K562 (cell line): ENCODE measurements at regions not wholly inside any gene's neighbourhood (a gene's known extent, or its start where the extent isn't known, plus 50 kb on each side); places are given as distances from the start of the nearest gene placed in this dataset.
A peak's percentile ranks its signal among the peaks of the same experiment; 100 is the strongest.

ENCODE experiments used
- ATAC-seq: fragments of 200-7000 bp; cut with Tn5 transposase; 3 replicates; pipeline ENCODE4 v1.9.1; 2020; ENCODE audit warnings: moderate library complexity
- BruUV-seq: library from RNA; stranded (reverse); fragments of 400-500 nt; replicated peaks from 2 replicates; lab custom pipeline; 2021; lab: Mats Ljungman, UMichigan
- CTCF ChIA-PET: fragments of 300-600 bp; formaldehyde crosslinking; extraction: SDS; loops from one replicate; lab custom pipeline; 2021; ENCODE audit warnings: low intra/inter-chr PET ratio; lab: Yijun Ruan, JAX
- POLR2A ChIA-PET: fragments of 300-600, 350-650 bp; sonication (Branson Sonifier 250); formaldehyde crosslinking; extraction: SDS; loops from one replicate; lab custom pipeline; 2021; ENCODE audit warnings: antibody characterized with exemption, inconsistent platforms; lab: Yijun Ruan, JAX
- DNase-seq, 4 experiments: peaks; one replicate each; pipeline versions ENCODE4 v3.0.0 to v3.0.0-alpha.2; 2011 to 2018; ENCODE audit warnings: low spot score in 3 of 4, mixed read lengths in 3 of 4; ENCODE audit errors: extremely low read depth in 1 of 4
- FAIRE-seq: peaks from 2 replicates; lab custom pipeline; 2011; peaks lifted over from hg19 to GRCh38; lab: Jason Lieb, UNC
- H2AFZ ChIP-seq: 2 replicates; pipeline ENCODE4 v1.6.0; 2011; ENCODE audit warnings: low read depth, low read length, control low read depth, inconsistent platforms
- H3K27ac ChIP-seq: fragments of 200-600 bp; 3 replicates; pipeline ENCODE4 v1.8.0; 2011; ENCODE audit warnings: low read depth, mild to moderate bottlenecking, control low read depth, inconsistent platforms, low read length, moderate library complexity, mixed read lengths; ENCODE audit errors: extremely low read depth
- H3K27me3 ChIP-seq, 2 experiments: fragments of 300-600 bp in 1 of 2; 2 replicates in 1 of 2; 3 replicates in 1 of 2; pipeline versions ENCODE4 v1.6.0 to v1.8.0; 2011; ENCODE audit warnings: inconsistent platforms in 2 of 2, low read length in 2 of 2, mild to moderate bottlenecking in 1 of 2, mixed read lengths in 1 of 2, moderate library complexity in 1 of 2; ENCODE audit not compliant: control insufficient read depth in 2 of 2, insufficient read depth in 2 of 2
- H3K36me3 ChIP-seq: fragments of 300-600 bp; 3 replicates; pipeline ENCODE4 v1.8.0; 2011; ENCODE audit warnings: mild to moderate bottlenecking, low read length, inconsistent platforms; ENCODE audit not compliant: control insufficient read depth, insufficient read depth
- H3K4me1 ChIP-seq, 2 experiments: fragments of 200-600 bp in 1 of 2; replicated peaks in 1 of 2; 2 replicates in 1 of 2; 3 replicates in 1 of 2; pipeline versions ENCODE4 v1.5.1 to v1.8.0; 2011; ENCODE audit warnings: inconsistent platforms in 2 of 2, low read length in 2 of 2, mild to moderate bottlenecking in 1 of 2, mixed read lengths in 1 of 2, moderate library complexity in 1 of 2; ENCODE audit not compliant: control insufficient read depth in 2 of 2, insufficient read depth in 2 of 2
- H3K4me2 ChIP-seq: 2 replicates; pipeline ENCODE4 v1.6.1; 2011; ENCODE audit warnings: low read length, control low read depth, inconsistent platforms, mixed read lengths; ENCODE audit not compliant: insufficient read depth
- H3K4me3 ChIP-seq: fragments of 200-600 bp; sonication (generic), shearing (Covaris generic); 2 replicates; pipeline ENCODE4 v1.5.1; 2016; ENCODE audit warnings: control low read depth, inconsistent platforms
- H3K79me2 ChIP-seq: fragments of 200-600 bp; 3 replicates; pipeline ENCODE4 v1.8.0; 2011; ENCODE audit warnings: low read length, inconsistent platforms; ENCODE audit not compliant: control insufficient read depth, insufficient read depth
- H3K9ac ChIP-seq, 2 experiments: 2 replicates each; pipeline versions ENCODE4 v1.6.0 to v1.6.1; 2011; ENCODE audit warnings: low read depth in 2 of 2, low read length in 2 of 2, control low read depth in 1 of 2, inconsistent platforms in 1 of 2, mild to moderate bottlenecking in 1 of 2, mixed read lengths in 1 of 2; ENCODE audit not compliant: insufficient read depth in 1 of 2
- H3K9me1 ChIP-seq: one replicate; pipeline ENCODE4 v1.6.0; 2011; ENCODE audit warnings: inconsistent platforms, mild to moderate bottlenecking, low read length, moderate library complexity; ENCODE audit not compliant: control insufficient read depth, insufficient read depth
- H3K9me3 ChIP-seq: replicated peaks from 2 replicates; pipeline ENCODE4 v1.5.1; 2011; ENCODE audit warnings: low read depth, low read length, inconsistent platforms; ENCODE audit not compliant: control insufficient read depth, insufficient read depth
- H4K20me1 ChIP-seq: replicated peaks from 2 replicates; pipeline ENCODE4 v1.6.1; 2011; ENCODE audit warnings: low read length, inconsistent platforms, mixed read lengths; ENCODE audit not compliant: control insufficient read depth, insufficient read depth
- CEBPB ChIP-seq: fragments of 450-650 bp; IDR thresholded peaks from 2 replicates; pipeline ENCODE4 v1.6.1; 2016; ENCODE audit warnings: missing genetic modification characterization, missing compliant biosample characterization
- CEBPG ChIP-seq, 3 experiments: fragments of 200-800 bp in 1 of 3; sonication (Bioruptor generic) in 1 of 3; sonication (generic) in 1 of 3; formaldehyde crosslinking in 1 of 3; IDR thresholded peaks in 2 of 3; conservative IDR thresholded peaks in 1 of 3; 2 replicates each; pipeline versions ENCODE4 v1.6.1 to v1.8.0; 2016 to 2022; ENCODE audit warnings: missing compliant biosample characterization in 2 of 3, missing genetic modification characterization in 2 of 3, mild to moderate bottlenecking in 1 of 3, missing genetic modification reagents in 1 of 3
- DNMT1 ChIP-seq: fragments of 450-650 bp; IDR thresholded peaks from 2 replicates; pipeline ENCODE4 v1.6.1; 2016; ENCODE audit warnings: antibody characterized with exemption, mild to moderate bottlenecking
- KLF16 ChIP-seq: IDR thresholded peaks from 2 replicates; pipeline ENCODE4 v1.6.1; 2016; ENCODE audit warnings: antibody characterized with exemption
- POLR2AphosphoS2 ChIP-seq: IDR thresholded peaks from 2 replicates; pipeline ENCODE4 v1.6.1; 2012; ENCODE audit warnings: low read length, improper control_type of control experiment
- SETDB1 ChIP-seq: IDR thresholded peaks from one replicate; pipeline ENCODE4 v1.6.1; 2012; ENCODE audit warnings: low read length, control low read depth, inconsistent platforms
- SRSF3 ChIP-seq: fragments of 200-400 bp; formaldehyde crosslinking; IDR thresholded peaks from 2 replicates; pipeline ENCODE4 v1.6.1; 2016; ENCODE audit warnings: mild to moderate bottlenecking, low read length, moderate library complexity; ENCODE audit not compliant: insufficient read depth
- STAG1 ChIP-seq: sonication (generic); formaldehyde crosslinking; IDR thresholded peaks from 2 replicates; pipeline ENCODE4 v1.5.0; 2020; ENCODE audit warnings: missing genetic modification reagents, borderline replicate concordance
- ZNF134 ChIP-seq: fragments of 250-450 bp; sonication (Bioruptor Pico); conservative IDR thresholded peaks from 2 replicates; pipeline ENCODE4 v1.4.0; 2020
- ZNF282 ChIP-seq: sonication (generic); formaldehyde crosslinking; IDR thresholded peaks from 2 replicates; pipeline ENCODE4 v1.8.1; 2023; ENCODE audit warnings: missing genetic modification reagents
- ZNF311 ChIP-seq: fragments of 250-450 bp; sonication (Bioruptor Pico); IDR thresholded peaks from 2 replicates; pipeline ENCODE4 v1.4.0; 2020; ENCODE audit warnings: mild to moderate bottlenecking, moderate library complexity
- WGBS: fragments of 100-300 bp; shearing (Covaris generic); methylation state at CpG from one replicate; pipeline ENCODE4 v1.1.6; 2016; ENCODE audit warnings: low coverage, mixed read lengths; ENCODE audit not compliant: insufficient coverage; ENCODE audit errors: missing lambda C conversion rate; 5-methylcytosine and 5-hydroxymethylcytosine counted together
- in situ Hi-C: fragments of 300-500 bp; cut with MboI; formaldehyde crosslinking; loops from 4 replicates; pipeline ENCODE4 v1.15.0; 2018; ENCODE audit warnings: inconsistent platforms, mixed read lengths
- intact Hi-C: fragments of 100-400 bp; cut with micrococcal nuclease; formaldehyde crosslinking; loops from 2 replicates; pipeline ENCODE4 v1.14.2; 2022
- TF ChIP-seq, protein P1 (sequence below): fragments of 450-650 bp; formaldehyde crosslinking; IDR thresholded peaks from 2 replicates; pipeline ENCODE4 v1.4.0; 2020; ENCODE audit warnings: mild to moderate bottlenecking, mixed read lengths
- TF ChIP-seq, protein P2 (sequence below): fragments of 450-650 bp; IDR thresholded peaks from 2 replicates; pipeline ENCODE4 v1.6.1; 2018; ENCODE audit warnings: mild to moderate bottlenecking, low read depth; ENCODE audit not compliant: partially characterized antibody

DNA sequence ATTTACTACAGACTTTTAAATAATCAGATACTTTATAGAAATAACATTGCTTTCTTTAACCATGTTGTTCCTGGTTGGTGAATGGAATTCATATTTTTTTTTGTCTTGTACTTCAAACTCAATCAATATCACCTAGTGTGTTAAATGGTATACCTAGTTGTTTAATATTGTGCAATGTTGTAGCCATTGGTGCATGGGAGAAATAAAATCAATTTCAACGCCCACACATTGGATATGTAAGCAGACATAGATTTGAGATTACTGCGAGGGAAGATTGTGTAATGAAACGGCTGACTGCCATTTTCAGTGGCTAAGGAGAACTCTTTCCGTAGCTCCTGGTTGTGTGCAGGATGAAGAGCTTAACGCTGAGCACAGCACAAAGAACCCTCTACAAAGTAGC, 626.1 kb downstream of the TMEM182 start:
- H3K4me2 ChIP-seq: no peak overlapping the region
- no peaks in the 10 kb centered on the region for H3K36me3 ChIP-seq
- H3K27me3 ChIP-seq: no peaks in the 10 kb centered on the region
- no peaks in the 10 kb centered on the region for H3K4me1 ChIP-seq
- FAIRE-seq: no peak
- no peak overlapping the region for H3K9ac ChIP-seq
- POLR2A ChIA-PET: no interaction called here
- DNase-seq: no peak
- H3K79me2 ChIP-seq: no peaks in the 10 kb centered on the region
- intact Hi-C loops: no loop called here
- in situ Hi-C loops: no loop called here
- H2AFZ ChIP-seq: no peak overlapping the region
- TF ChIP-seq DNMT1 (no peak), CEBPB (tag) (peak; percentile 50; the same call in 1 of the 2 replicates), KLF16 (no peak), CEBPG (CRISPR knock-in tag; IDR thresholded peaks at IDR 0.05) (no peak), CEBPG (tag; conservative IDR thresholded peaks at IDR 0.05 in 1 of 2, IDR thresholded peaks at IDR 0.05 in 1 of 2) (peak in 1 of 2 experiments; percentile 47; a peak in 1 of 4 replicates)
- TF ChIP-seq, all 486 proteins: peak for 2
- BruUV-seq: no TSS peak
- ATAC-seq: no peak
- Histone ChIP-seq H4K20me1 (no peaks in the 10 kb centered on the region), H3K4me3 (no peak overlapping the region), H3K9me1 (no peaks in the 10 kb centered on the region), H3K27ac (no peak overlapping the region), H3K9me3 (0 out of 2 replicates have a peak, but pooled peaks cover under 1% of the 10 kb centered on the region)
- CTCF ChIA-PET: no interaction called here
- 10% methylated on average over 5 of the region's 5 CpGs for WGBS

DNA sequence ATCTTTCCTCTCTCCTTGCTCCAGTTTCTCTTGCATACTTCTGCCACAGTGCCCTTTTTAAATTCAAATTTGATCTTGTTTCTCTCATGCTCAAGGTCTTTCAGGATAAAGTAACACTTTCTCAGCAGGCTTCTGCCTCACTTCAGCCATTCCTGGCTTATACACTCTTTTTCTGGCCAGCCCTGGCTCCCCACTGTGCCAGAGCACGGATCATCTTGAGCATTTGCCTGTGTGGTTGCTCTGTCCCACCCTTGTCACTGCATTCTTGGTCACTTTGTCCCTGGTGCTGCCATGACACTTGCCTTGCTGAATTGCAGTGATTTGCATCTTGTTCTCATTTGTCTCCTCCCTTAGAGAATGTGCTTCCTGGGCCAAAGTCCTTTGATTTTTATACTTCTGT, 634.3 kb downstream of the TMEM182 start:
- no peaks in the 10 kb centered on the region; a peak in 1 of 5 replicates for H3K4me1 ChIP-seq
- 0% methylated on average over 1 of the region's 1 CpG for WGBS
- DNase-seq: no peak
- ChIA-PET CTCF (no interaction called here), POLR2A (interaction anchor here (0.6 kb wide), 1 partner anchor 164 kb away, joined by 4 read pairs; no protein-coding TSS in a partner anchor)
- no peaks in the 10 kb centered on the region for H3K27me3 ChIP-seq
- no peak for FAIRE-seq
- H3K79me2 ChIP-seq: no peaks in the 10 kb centered on the region
- H3K36me3 ChIP-seq: no peaks in the 10 kb centered on the region
- H2AFZ ChIP-seq: no peak overlapping the region
- no peaks in the 10 kb centered on the region for H3K9me3 ChIP-seq
- BruUV-seq: no TSS peak
- intact Hi-C loops (no loop called here), in situ Hi-C loops (no loop called here)
- ATAC-seq: no peak
- no peak overlapping the region for H3K4me2 ChIP-seq
- H3K4me3 ChIP-seq: no peak overlapping the region
- no peak overlapping the region for H3K27ac ChIP-seq
- no peaks in the 10 kb centered on the region for H3K9me1 ChIP-seq
- H4K20me1 ChIP-seq: no peaks in the 10 kb centered on the region
- H3K9ac ChIP-seq: no peak overlapping the region
- TF ChIP-seq STAG1 (no peak), ZNF282 (CRISPR knock-in tag) (no peak), SRSF3 (no peak), ZNF311 (no peak), POLR2AphosphoS2 (no peak), SETDB1 (no peak), ZNF134 (CRISPR knock-in tag) (no peak)
- TF ChIP-seq, protein P1, sequence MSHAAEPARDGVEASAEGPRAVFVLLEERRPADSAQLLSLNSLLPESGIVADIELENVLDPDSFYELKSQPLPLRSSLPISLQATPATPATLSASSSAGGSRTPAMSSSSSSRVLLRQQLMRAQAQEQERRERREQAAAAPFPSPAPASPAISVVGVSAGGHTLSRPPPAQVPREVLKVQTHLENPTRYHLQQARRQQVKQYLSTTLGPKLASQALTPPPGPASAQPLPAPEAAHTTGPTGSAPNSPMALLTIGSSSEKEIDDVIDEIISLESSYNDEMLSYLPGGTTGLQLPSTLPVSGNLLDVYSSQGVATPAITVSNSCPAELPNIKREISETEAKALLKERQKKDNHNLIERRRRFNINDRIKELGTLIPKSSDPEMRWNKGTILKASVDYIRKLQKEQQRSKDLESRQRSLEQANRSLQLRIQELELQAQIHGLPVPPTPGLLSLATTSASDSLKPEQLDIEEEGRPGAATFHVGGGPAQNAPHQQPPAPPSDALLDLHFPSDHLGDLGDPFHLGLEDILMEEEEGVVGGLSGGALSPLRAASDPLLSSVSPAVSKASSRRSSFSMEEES (CRISPR knock-in tag): no peak
- TF ChIP-seq, protein P2, sequence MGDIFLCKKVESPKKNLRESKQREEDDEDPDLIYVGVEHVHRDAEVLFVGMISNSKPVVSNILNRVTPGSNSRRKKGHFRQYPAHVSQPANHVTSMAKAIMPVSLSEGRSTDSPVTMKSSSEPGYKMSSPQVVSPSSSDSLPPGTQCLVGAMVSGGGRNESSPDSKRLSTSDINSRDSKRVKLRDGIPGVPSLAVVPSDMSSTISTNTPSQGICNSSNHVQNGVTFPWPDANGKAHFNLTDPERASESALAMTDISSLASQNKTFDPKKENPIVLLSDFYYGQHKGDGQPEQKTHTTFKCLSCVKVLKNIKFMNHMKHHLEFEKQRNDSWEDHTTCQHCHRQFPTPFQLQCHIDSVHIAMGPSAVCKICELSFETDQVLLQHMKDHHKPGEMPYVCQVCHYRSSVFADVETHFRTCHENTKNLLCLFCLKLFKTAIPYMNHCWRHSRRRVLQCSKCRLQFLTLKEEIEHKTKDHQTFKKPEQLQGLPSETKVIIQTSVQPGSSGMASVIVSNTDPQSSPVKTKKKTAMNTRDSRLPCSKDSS: no peak
